Mesodermal cell (in vitro differentiated cells): ENCODE measurements at regions not wholly inside any gene's neighbourhood (a gene's known extent, or its start where the extent isn't known, plus 50 kb on each side); places are given as distances from the start of the nearest gene placed in this dataset.

Experiments
- H3K27ac ChIP-seq: 2 replicates; pipeline ENCODE4 v1.7.0; 2013; ENCODE audit warnings: mild to moderate bottlenecking, low read depth, low read length, moderate library complexity; ENCODE audit not compliant: severe bottlenecking
- H3K36me3 ChIP-seq: 2 replicates; pipeline ENCODE4 v1.7.1; 2013; ENCODE audit warnings: mild to moderate bottlenecking, low read length, moderate library complexity; ENCODE audit not compliant: control insufficient read depth, insufficient read depth
- H3K4me1 ChIP-seq: one replicate; pipeline ENCODE4 v1.7.1; 2013; ENCODE audit warnings: mild to moderate bottlenecking, low read length; ENCODE audit not compliant: insufficient read depth, control insufficient read depth, poor library complexity, severe bottlenecking
- H3K4me3 ChIP-seq: 2 replicates; pipeline ENCODE4 v1.7.0; 2013; ENCODE audit warnings: low read length, control low read depth, mild to moderate bottlenecking; ENCODE audit not compliant: insufficient read depth, poor library complexity, severe bottlenecking; ENCODE audit errors: extremely low read depth
- H3K9me3 ChIP-seq: 2 replicates; pipeline ENCODE4 v1.7.1; 2013; ENCODE audit warnings: mild to moderate bottlenecking, low read length, moderate library complexity; ENCODE audit not compliant: control insufficient read depth
- WGBS, 2 experiments: methylation state at CpG; one replicate each; pipeline ENCODE4 v1.1.5; 2013; ENCODE audit warnings: missing lambda C conversion rate in 2 of 2; ENCODE audit not compliant: insufficient coverage in 2 of 2; 5-methylcytosine and 5-hydroxymethylcytosine counted together

GRCh38 chr9:129479631-129480011 is 141.3 kb downstream of the C9orf50 start:
- 89 to 92% methylated on average over 2 to 3 of the region's 7 CpGs for WGBS, 2 experiments
- Histone ChIP-seq H3K4me3 (no peak overlapping the region), H3K9me3 (peaks cover 10% of the 10 kb centered on the region), H3K36me3 (no peaks in the 10 kb centered on the region), H3K27ac (peak overlapping the region; percentile 41), H3K4me1 (peaks cover 48% of the 10 kb centered on the region)

GRCh38 chr9:129478961-129479630 is 141.8 kb downstream of the C9orf50 start:
- Histone ChIP-seq H3K4me1 (peaks cover 44% of the 10 kb centered on the region), H3K4me3 (no peak overlapping the region), H3K27ac (peak overlapping the region; percentile 41), H3K36me3 (no peaks in the 10 kb centered on the region), H3K9me3 (peaks cover 12% of the 10 kb centered on the region)
- 81 to 84% methylated on average over 12 to 13 of the region's 13 CpGs for WGBS, 2 experiments

- WGBS, 2 experiments: 93 to 100% methylated on average over 2 of the region's 3 CpGs
- H3K4me1 ChIP-seq: peaks cover 38% of the 10 kb centered on the region
- H3K27ac ChIP-seq: no peak overlapping the region
- H3K9me3 ChIP-seq: peaks cover 12% of the 10 kb centered on the region
- no peaks in the 10 kb centered on the region for H3K36me3 ChIP-seq
- no peak overlapping the region for H3K4me3 ChIP-seq
Observed at GRCh38 chr9:129478461-129478860, 142.4 kb downstream of the C9orf50 start.

GRCh38 chr9:129476821-129477611 is 143.9 kb downstream of the C9orf50 start:
- H3K36me3 ChIP-seq: no peaks in the 10 kb centered on the region
- H3K4me1 ChIP-seq: peaks cover 39% of the 10 kb centered on the region
- H3K27ac ChIP-seq: no peak overlapping the region
- H3K4me3 ChIP-seq: no peak overlapping the region
- WGBS, 2 experiments: 65 to 87% methylated on average over 6 to 10 of the region's 17 CpGs
- H3K9me3 ChIP-seq: peaks cover 12% of the 10 kb centered on the region

GRCh38 chr9:129474740-129475404 is 146.0 kb downstream of the C9orf50 start:
- peaks cover 26% of the 10 kb centered on the region for H3K4me1 ChIP-seq
- no peak overlapping the region for H3K27ac ChIP-seq
- H3K36me3 ChIP-seq: no peaks in the 10 kb centered on the region
- no peak overlapping the region for H3K4me3 ChIP-seq
- H3K9me3 ChIP-seq: peaks cover 12% of the 10 kb centered on the region
- WGBS, 2 experiments: 92 to 100% methylated on average over 5 to 6 of the region's 6 CpGs

- no peak overlapping the region for H3K4me3 ChIP-seq
- 79 to 91% methylated on average over 9 to 10 of the region's 15 CpGs for WGBS, 2 experiments
- H3K36me3 ChIP-seq: no peaks in the 10 kb centered on the region
- peaks cover 12% of the 10 kb centered on the region for H3K9me3 ChIP-seq
- H3K4me1 ChIP-seq: peaks cover 25% of the 10 kb centered on the region
- no peak overlapping the region for H3K27ac ChIP-seq
Observed at GRCh38 chr9:129473523-129474244, 147.2 kb downstream of the C9orf50 start.

GRCh38 chr9:129472651-129473102 is 148.2 kb downstream of the C9orf50 start:
- peaks cover 12% of the 10 kb centered on the region for H3K9me3 ChIP-seq
- peaks cover 24% of the 10 kb centered on the region for H3K4me1 ChIP-seq
- H3K27ac ChIP-seq: peak overlapping the region; percentile 45
- 23 to 45% methylated on average over 3 to 4 of the region's 6 CpGs for WGBS, 2 experiments
- H3K4me3 ChIP-seq: no peak overlapping the region
- no peaks in the 10 kb centered on the region for H3K36me3 ChIP-seq

GRCh38 chr9:129471201-129472019 is 149.5 kb downstream of the C9orf50 start:
- 92 to 98% methylated on average over 3 to 4 of the region's 5 CpGs for WGBS, 2 experiments
- H3K36me3 ChIP-seq: no peaks in the 10 kb centered on the region
- H3K9me3 ChIP-seq: peaks cover 12% of the 10 kb centered on the region
- peaks cover 19% of the 10 kb centered on the region for H3K4me1 ChIP-seq
- H3K4me3 ChIP-seq: no peak overlapping the region
- peak overlapping the region; percentile 50 for H3K27ac ChIP-seq

- WGBS, 2 experiments: 79 to 100% methylated on average over 2 to 3 of the region's 6 CpGs
- Histone ChIP-seq H3K36me3 (no peaks in the 10 kb centered on the region), H3K9me3 (peaks cover 6% of the 10 kb centered on the region), H3K27ac (no peak overlapping the region), H3K4me3 (no peak overlapping the region), H3K4me1 (peaks cover 19% of the 10 kb centered on the region)
Observed at GRCh38 chr9:129469988-129470316, 150.9 kb downstream of the C9orf50 start.
